ENCODE measurements at regions not wholly inside any gene's neighbourhood (a gene's known extent, or its start where the extent isn't known, plus 50 kb on each side); places are given as distances from the start of the nearest gene placed in this dataset.

DNA sequence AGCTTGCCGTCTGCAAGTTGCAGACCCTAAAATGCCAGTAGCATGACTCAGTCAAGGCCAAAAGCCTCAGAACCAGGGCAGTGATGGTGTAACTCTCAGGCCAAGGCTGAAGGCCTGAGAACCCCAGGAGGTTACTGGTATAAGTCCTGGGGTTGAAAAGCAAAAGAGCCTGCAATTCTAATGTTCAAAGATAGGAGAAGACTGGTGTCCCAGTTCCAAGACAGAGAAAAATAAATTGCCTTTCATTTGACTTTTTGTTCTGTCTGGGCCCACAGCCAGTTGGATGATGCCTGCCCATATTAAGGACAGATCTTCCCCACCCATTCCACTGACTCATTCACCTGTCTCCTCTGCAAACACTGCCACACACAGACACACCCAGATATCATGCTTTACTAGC is 673.2 kb downstream of the CDH18 start:
- TF ChIP-seq, protein P1, sequence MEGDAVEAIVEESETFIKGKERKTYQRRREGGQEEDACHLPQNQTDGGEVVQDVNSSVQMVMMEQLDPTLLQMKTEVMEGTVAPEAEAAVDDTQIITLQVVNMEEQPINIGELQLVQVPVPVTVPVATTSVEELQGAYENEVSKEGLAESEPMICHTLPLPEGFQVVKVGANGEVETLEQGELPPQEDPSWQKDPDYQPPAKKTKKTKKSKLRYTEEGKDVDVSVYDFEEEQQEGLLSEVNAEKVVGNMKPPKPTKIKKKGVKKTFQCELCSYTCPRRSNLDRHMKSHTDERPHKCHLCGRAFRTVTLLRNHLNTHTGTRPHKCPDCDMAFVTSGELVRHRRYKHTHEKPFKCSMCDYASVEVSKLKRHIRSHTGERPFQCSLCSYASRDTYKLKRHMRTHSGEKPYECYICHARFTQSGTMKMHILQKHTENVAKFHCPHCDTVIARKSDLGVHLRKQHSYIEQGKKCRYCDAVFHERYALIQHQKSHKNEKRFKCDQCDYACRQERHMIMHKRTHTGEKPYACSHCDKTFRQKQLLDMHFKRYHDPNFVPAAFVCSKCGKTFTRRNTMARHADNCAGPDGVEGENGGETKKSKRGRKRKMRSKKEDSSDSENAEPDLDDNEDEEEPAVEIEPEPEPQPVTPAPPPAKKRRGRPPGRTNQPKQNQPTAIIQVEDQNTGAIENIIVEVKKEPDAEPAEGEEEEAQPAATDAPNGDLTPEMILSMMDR (IDR thresholded peaks at IDR 0.05): no peak
- no peak for TF ChIP-seq POLR2AphosphoS5 (IDR thresholded peaks at IDR 0.05; ENCODE audit: low read depth, low read length)
- TF ChIP-seq, protein P2, sequence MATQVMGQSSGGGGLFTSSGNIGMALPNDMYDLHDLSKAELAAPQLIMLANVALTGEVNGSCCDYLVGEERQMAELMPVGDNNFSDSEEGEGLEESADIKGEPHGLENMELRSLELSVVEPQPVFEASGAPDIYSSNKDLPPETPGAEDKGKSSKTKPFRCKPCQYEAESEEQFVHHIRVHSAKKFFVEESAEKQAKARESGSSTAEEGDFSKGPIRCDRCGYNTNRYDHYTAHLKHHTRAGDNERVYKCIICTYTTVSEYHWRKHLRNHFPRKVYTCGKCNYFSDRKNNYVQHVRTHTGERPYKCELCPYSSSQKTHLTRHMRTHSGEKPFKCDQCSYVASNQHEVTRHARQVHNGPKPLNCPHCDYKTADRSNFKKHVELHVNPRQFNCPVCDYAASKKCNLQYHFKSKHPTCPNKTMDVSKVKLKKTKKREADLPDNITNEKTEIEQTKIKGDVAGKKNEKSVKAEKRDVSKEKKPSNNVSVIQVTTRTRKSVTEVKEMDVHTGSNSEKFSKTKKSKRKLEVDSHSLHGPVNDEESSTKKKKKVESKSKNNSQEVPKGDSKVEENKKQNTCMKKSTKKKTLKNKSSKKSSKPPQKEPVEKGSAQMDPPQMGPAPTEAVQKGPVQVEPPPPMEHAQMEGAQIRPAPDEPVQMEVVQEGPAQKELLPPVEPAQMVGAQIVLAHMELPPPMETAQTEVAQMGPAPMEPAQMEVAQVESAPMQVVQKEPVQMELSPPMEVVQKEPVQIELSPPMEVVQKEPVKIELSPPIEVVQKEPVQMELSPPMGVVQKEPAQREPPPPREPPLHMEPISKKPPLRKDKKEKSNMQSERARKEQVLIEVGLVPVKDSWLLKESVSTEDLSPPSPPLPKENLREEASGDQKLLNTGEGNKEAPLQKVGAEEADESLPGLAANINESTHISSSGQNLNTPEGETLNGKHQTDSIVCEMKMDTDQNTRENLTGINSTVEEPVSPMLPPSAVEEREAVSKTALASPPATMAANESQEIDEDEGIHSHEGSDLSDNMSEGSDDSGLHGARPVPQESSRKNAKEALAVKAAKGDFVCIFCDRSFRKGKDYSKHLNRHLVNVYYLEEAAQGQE (IDR thresholded peaks at IDR 0.05; ENCODE audit: insufficient read depth in 1 of 2, low read depth in 2 of 2, low read length in 1 of 2): no peak
- TF ChIP-seq SIN3A (IDR thresholded peaks at IDR 0.05; ENCODE audit: borderline replicate concordance, insufficient read depth, low read depth, low read length): no peak
- TF ChIP-seq TCF7L2 (IDR thresholded peaks at IDR 0.05; ENCODE audit: low read depth, low read length): no peak
